HCT116 (cell line): ENCODE measurements at regions not wholly inside any gene's neighbourhood (a gene's known extent, or its start where the extent isn't known, plus 50 kb on each side); places are given as distances from the start of the nearest gene placed in this dataset.

Source experiments
- ATAC-seq: fragments of 200-7000 bp; cut with Tn5 transposase; 2 replicates; pipeline ENCODE4 v1.9.1; 2020; ENCODE audit warnings: mild to moderate bottlenecking, moderate library complexity
- BruUV-seq: library from RNA; stranded (reverse); fragments of 400-500 nt; replicated peaks from 2 replicates; lab custom pipeline; 2021; lab: Mats Ljungman, UMichigan
- CTCF ChIA-PET: fragments of 300-600 bp; sonication (Branson Sonifier 250); formaldehyde crosslinking; loops from one replicate; lab custom pipeline; 2021; ENCODE audit warnings: antibody characterized with exemption; lab: Charles Lee
- POLR2A ChIA-PET: fragments of 300-600, 350-600 bp; sonication (Branson Sonifier 250); formaldehyde crosslinking; loops from one replicate; lab custom pipeline; 2021; ENCODE audit warnings: antibody characterized with exemption; lab: Charles Lee
- RAD21 ChIA-PET, 2 experiments: fragments of 300-600 bp; sonication (Branson Sonifier 250); formaldehyde crosslinking; loops; one replicate each; lab custom pipeline; 2023; ENCODE audit warnings: low total read pairs in 2 of 2; ENCODE audit not compliant: uncharacterized antibody in 2 of 2, unreplicated experiment in 2 of 2, low non-redundant PET in 1 of 2; lab: Charles Lee
- DNase-seq: peaks from one replicate; pipeline ENCODE4 v3.0.0-alpha.2; 2010; ENCODE audit warnings: low read depth, low spot score
- H2AFZ ChIP-seq: fragments of 200-600 bp; shearing (Covaris generic), sonication (generic); 2 replicates; pipeline ENCODE4 v1.6.1; 2017; ENCODE audit warnings: low read depth, mixed run types, mixed read lengths, antibody characterized with exemption, low read length; ENCODE audit not compliant: poor library complexity, severe bottlenecking
- H3K27ac ChIP-seq: 2 replicates; pipeline ENCODE4 v1.5.1; 2012; ENCODE audit warnings: low read depth, low read length
- H3K27me3 ChIP-seq: fragments of 200-600 bp; sonication (generic); 2 replicates; pipeline ENCODE4 v1.6.1; 2016; ENCODE audit warnings: mixed run types, low read length, mixed read lengths; ENCODE audit not compliant: insufficient read depth
- H3K36me3 ChIP-seq, 2 experiments: fragments of 200-500 bp in 1 of 2; fragments of 200-600 bp in 1 of 2; sonication (Bioruptor generic) in 1 of 2; sonication (generic) in 1 of 2; 2 replicates each; pipeline versions ENCODE4 v1.5.1 to v1.6.1; 2014 to 2016; ENCODE audit warnings: low read length in 2 of 2, inconsistent platforms in 1 of 2, mixed read lengths in 1 of 2, mixed run types in 1 of 2; ENCODE audit not compliant: insufficient read depth in 2 of 2, control insufficient read depth in 1 of 2
- H3K4me1 ChIP-seq, 2 experiments: fragments of 200-600 bp in 1 of 2; sonication (generic) in 1 of 2; 2 replicates each; pipeline versions ENCODE4 v1.5.1 to v1.6.1; 2012 to 2017; ENCODE audit warnings: low read length in 2 of 2, inconsistent platforms in 1 of 2, mild to moderate bottlenecking in 1 of 2, mixed read lengths in 1 of 2, mixed run types in 1 of 2, moderate library complexity in 1 of 2; ENCODE audit not compliant: insufficient read depth in 2 of 2, control insufficient read depth in 1 of 2
- H3K4me2 ChIP-seq: fragments of 200-600 bp; sonication (generic); 2 replicates; pipeline ENCODE4 v1.6.1; 2017; ENCODE audit warnings: mixed run types, low read length, mixed read lengths
- H3K4me3 ChIP-seq, 2 experiments: fragments of 200-600 bp in 1 of 2; sonication (generic) in 1 of 2; replicated peaks in 1 of 2; 2 replicates each; pipeline ENCODE4 v1.5.1; 2011 to 2016; ENCODE audit warnings: low read length in 2 of 2, control low read depth in 1 of 2, low read depth in 1 of 2, mild to moderate bottlenecking in 1 of 2, mixed read lengths in 1 of 2, mixed run types in 1 of 2
- H3K79me2 ChIP-seq: fragments of 200-600 bp; sonication (generic); 2 replicates; pipeline ENCODE4 v1.6.1; 2017; ENCODE audit warnings: mild to moderate bottlenecking, mixed run types, low read length, moderate library complexity, mixed read lengths; ENCODE audit not compliant: insufficient read depth
- H3K9ac ChIP-seq: fragments of 200-600 bp; sonication (generic); 2 replicates; pipeline ENCODE4 v1.6.1; 2016; ENCODE audit warnings: low read length, mixed read lengths
- H3K9me2 ChIP-seq: fragments of 200-600 bp; sonication (generic), shearing (Covaris generic); 2 replicates; pipeline ENCODE4 v1.6.1; 2017; ENCODE audit warnings: mixed run types, mild to moderate bottlenecking, moderate library complexity; ENCODE audit not compliant: insufficient read depth
- H3K9me3 ChIP-seq, 2 experiments: fragments of 200-500 bp in 1 of 2; fragments of 200-600 bp in 1 of 2; sonication (Bioruptor generic) in 1 of 2; sonication (generic) in 1 of 2; 2 replicates each; pipeline ENCODE4 v1.6.1; 2014 to 2017; ENCODE audit warnings: low read length in 2 of 2, mixed read lengths in 2 of 2, inconsistent platforms in 1 of 2, low read depth in 1 of 2, mild to moderate bottlenecking in 1 of 2, mixed run types in 1 of 2, moderate library complexity in 1 of 2; ENCODE audit not compliant: control insufficient read depth in 1 of 2, insufficient read depth in 1 of 2
- H4K20me1 ChIP-seq: fragments of 200-600 bp; sonication (generic), shearing (Covaris generic); 2 replicates; pipeline ENCODE4 v1.6.1; 2017; ENCODE audit warnings: mixed run types, mild to moderate bottlenecking, moderate library complexity; ENCODE audit not compliant: insufficient read depth
- CBX3 ChIP-seq: IDR thresholded peaks from 2 replicates; pipeline ENCODE4 v1.6.1; 2012; ENCODE audit warnings: low read depth
- CEBPB ChIP-seq: IDR thresholded peaks from 2 replicates; pipeline ENCODE4 v1.6.1; 2012; ENCODE audit warnings: low read depth
- CTCF ChIP-seq, 3 experiments: fragments of 200-600 bp in 1 of 3; sonication (generic) in 1 of 3; IDR thresholded peaks in 2 of 3; conservative IDR thresholded peaks in 1 of 3; 2 replicates each; pipeline ENCODE4 v1.5.1; 2012 to 2017; ENCODE audit warnings: low read depth in 2 of 3, low read length in 2 of 3, antibody characterized with exemption in 1 of 3, borderline replicate concordance in 1 of 3, control low read depth in 1 of 3, mild to moderate bottlenecking in 1 of 3, mixed read lengths in 1 of 3, mixed run types in 1 of 3, moderate library complexity in 1 of 3; ENCODE audit not compliant: insufficient read depth in 1 of 3
- EGR1 ChIP-seq: IDR thresholded peaks from 2 replicates; pipeline ENCODE4 v1.6.1; 2012; ENCODE audit warnings: low read depth
- EZH2 ChIP-seq: fragments of 200-600 bp; sonication (generic); IDR thresholded peaks from 2 replicates; pipeline ENCODE4 v1.6.1; 2017; ENCODE audit warnings: antibody characterized with exemption, mixed run types
- EZH2phosphoT487 ChIP-seq: fragments of 200-600 bp; IDR thresholded peaks from 2 replicates; pipeline ENCODE4 v1.6.1; 2018; ENCODE audit warnings: antibody characterized with exemption, borderline replicate concordance
- JUND ChIP-seq: IDR thresholded peaks from 2 replicates; pipeline ENCODE4 v1.6.1; 2012
- MAX ChIP-seq: IDR thresholded peaks from 2 replicates; pipeline ENCODE4 v1.6.1; 2012
- POLR2A ChIP-seq: IDR thresholded peaks from 2 replicates; pipeline ENCODE4 v1.7.0; 2011; ENCODE audit warnings: borderline replicate concordance; ENCODE audit not compliant: insufficient read depth, insufficient read length; ENCODE audit errors: extremely low read depth
- POLR2AphosphoS5 ChIP-seq: IDR thresholded peaks from 2 replicates; pipeline ENCODE4 v1.6.1; 2011; ENCODE audit warnings: mild to moderate bottlenecking, low read depth, low read length, moderate library complexity
- REST ChIP-seq: IDR thresholded peaks from 2 replicates; pipeline ENCODE4 v1.6.1; 2012; ENCODE audit warnings: low read depth
- SIN3A ChIP-seq: IDR thresholded peaks from 2 replicates; pipeline ENCODE4 v1.6.1; 2012; ENCODE audit warnings: low read depth
- SP1 ChIP-seq: IDR thresholded peaks from 2 replicates; pipeline ENCODE4 v1.6.1; 2012; ENCODE audit warnings: low read depth
- SRF ChIP-seq: IDR thresholded peaks from 2 replicates; pipeline ENCODE4 v1.6.1; 2012; ENCODE audit warnings: low read depth
- YY1 ChIP-seq: IDR thresholded peaks from 2 replicates; pipeline ENCODE4 v1.6.1; 2011; ENCODE audit warnings: low read length, low read depth, moderate library complexity, mild to moderate bottlenecking; ENCODE audit not compliant: insufficient replicate concordance; ENCODE audit errors: extremely low read depth
- ZFX ChIP-seq: fragments of 450-650 bp; IDR thresholded peaks from 2 replicates; pipeline ENCODE4 v1.6.1; 2017
- intact Hi-C: fragments of 100-400 bp; cut with micrococcal nuclease; formaldehyde crosslinking; loops from 2 replicates; pipeline ENCODE4 v1.10.0; 2022

GRCh38 chr1:56377431-56377830, 201.9 kb downstream of the PLPP3 start:
- Histone ChIP-seq H3K4me2 (no peak overlapping the region), H3K9me2 (no peaks in the 10 kb centered on the region), H3K27ac (no peak overlapping the region), H4K20me1 (no peaks in the 10 kb centered on the region), H3K9me3 (no peaks in the 10 kb centered on the region), H2AFZ (no peak overlapping the region), H3K9ac (no peak overlapping the region), H3K27me3 (peaks cover 19% of the 10 kb centered on the region), H3K4me3 (no peak overlapping the region), H3K36me3 (no peaks in the 10 kb centered on the region), H3K4me1 (peaks cover 0 to 11% of the 10 kb centered on the region in 2 experiments; a peak in 3 of 4 replicates), H3K79me2 (no peaks in the 10 kb centered on the region)
- TF ChIP-seq POLR2A (no peak), CBX3 (no peak), SRF (no peak), EZH2phosphoT487 (no peak), CEBPB (no peak), EZH2 (no peak), POLR2AphosphoS5 (no peak), ZFX (no peak), SIN3A (no peak), CTCF (IDR thresholded peaks at IDR 0.05 in 2 of 3, conservative IDR thresholded peaks at IDR 0.05 in 1 of 3; ENCODE audit: borderline replicate concordance in 1 of 3, insufficient read depth in 1 of 3, low read depth in 2 of 3, low read length in 2 of 3) (no peak), SP1 (no peak), MAX (no peak), JUND (no peak), YY1 (no peak), REST (no peak), EGR1 (no peak)
- ChIA-PET RAD21 (no interaction called here), CTCF (no interaction called here), POLR2A (no interaction called here)
- intact Hi-C loops, result no loop called here
- BruUV-seq, result no TSS peak
- ATAC-seq (no peak), DNase-seq (no peak)
